Esophagus (tissue), 2 donors: ENCODE measurements at regions not wholly inside any gene's neighbourhood (a gene's known extent, or its start where the extent isn't known, plus 50 kb on each side); places are given as distances from the start of the nearest gene placed in this dataset.

ENCODE experiments used
- H3K27ac ChIP-seq, 2 donors: one replicate each; pipeline ENCODE4 v1.5.1; 2013; ENCODE audit warnings: low read depth in 2 of 2, mild to moderate bottlenecking in 2 of 2, inconsistent platforms in 1 of 2, low read length in 1 of 2, moderate library complexity in 1 of 2
- H3K27me3 ChIP-seq, 2 donors: one replicate each; pipeline ENCODE4 v1.6.1; 2013; ENCODE audit warnings: low read length in 2 of 2, control low read depth in 1 of 2, mild to moderate bottlenecking in 1 of 2; ENCODE audit not compliant: insufficient read depth in 2 of 2, control insufficient read depth in 1 of 2
- H3K36me3 ChIP-seq, 2 donors: one replicate each; pipeline ENCODE4 v1.6.1; 2013; ENCODE audit warnings: low read length in 1 of 2; ENCODE audit not compliant: control insufficient read depth in 2 of 2, insufficient read depth in 2 of 2
- H3K4me1 ChIP-seq, 2 donors: one replicate each; pipeline ENCODE4 v1.6.1; 2013; ENCODE audit warnings: low read length in 1 of 2; ENCODE audit not compliant: control insufficient read depth in 2 of 2, insufficient read depth in 2 of 2
- H3K4me3 ChIP-seq, 2 donors: one replicate each; pipeline ENCODE4 v1.5.1; 2013; ENCODE audit warnings: low read length in 2 of 2, mild to moderate bottlenecking in 2 of 2, low read depth in 1 of 2, moderate library complexity in 1 of 2
- H3K9me3 ChIP-seq, 2 donors: one replicate each; pipeline ENCODE4 v1.6.1; 2013; ENCODE audit warnings: mild to moderate bottlenecking in 2 of 2, low read depth in 1 of 2, low read length in 1 of 2, moderate library complexity in 1 of 2; ENCODE audit not compliant: control insufficient read depth in 2 of 2, insufficient read depth in 1 of 2
- whole genome bisulfite sequencing, 2 donors: extraction: QIAGEN DNeasy Blood & Tissue Kit; methylation state at CpG; one replicate each; pipeline ENCODE4 v1.1.7; 2013; 5-methylcytosine and 5-hydroxymethylcytosine counted together
- donor health status: healthy with polysubstance abuse.
- donor health status: Bipolar disorder and iron deficiency.

- Histone ChIP-seq H3K27ac (no peak overlapping the region), H3K27me3 (no peaks in the 10 kb centered on the region), H3K9me3 (no peaks in the 10 kb centered on the region), H3K4me3 (no peak overlapping the region), H3K4me1 (peaks cover 0 to 4% of the 10 kb centered on the region in 2 donors), H3K36me3 (no peaks in the 10 kb centered on the region)
- WGBS, 2 donors = 64 to 71% methylated on average over 4 of the region's 4 CpGs
Observed at GRCh38 chr5:96141749-96142148, 180.1 kb upstream of the ELL2 start.

GRCh38 chr5:96140496-96140895 is 178.8 kb upstream of the ELL2 start:
- H3K4me3 ChIP-seq = no peak overlapping the region
- no peaks in the 10 kb centered on the region for H3K36me3 ChIP-seq
- no peaks in the 10 kb centered on the region for H3K9me3 ChIP-seq
- WGBS, 2 donors = 74 to 88% methylated on average over 2 of the region's 2 CpGs
- no peaks in the 10 kb centered on the region for H3K27me3 ChIP-seq
- H3K4me1 ChIP-seq = peaks cover 0 to 4% of the 10 kb centered on the region in 2 donors
- H3K27ac ChIP-seq = no peak overlapping the region

- no peak overlapping the region for H3K27ac ChIP-seq
- no peak overlapping the region for H3K4me3 ChIP-seq
- no peaks in the 10 kb centered on the region for H3K9me3 ChIP-seq
- WGBS, 2 donors = 47 to 82% methylated on average over 1 of the region's 1 CpG
- H3K4me1 ChIP-seq = peaks cover 0 to 4% of the 10 kb centered on the region in 2 donors
- H3K36me3 ChIP-seq = no peaks in the 10 kb centered on the region
- H3K27me3 ChIP-seq = no peaks in the 10 kb centered on the region
Observed at GRCh38 chr5:96140084-96140483, 178.4 kb upstream of the ELL2 start.

- no peak overlapping the region for H3K4me3 ChIP-seq
- no peaks in the 10 kb centered on the region for H3K9me3 ChIP-seq
- no peak overlapping the region for H3K27ac ChIP-seq
- whole genome bisulfite sequencing, 2 donors = 79 to 84% methylated on average over 3 of the region's 3 CpGs
- no peaks in the 10 kb centered on the region for H3K36me3 ChIP-seq
- H3K4me1 ChIP-seq = no peaks in the 10 kb centered on the region
- H3K27me3 ChIP-seq = no peaks in the 10 kb centered on the region
Observed at GRCh38 chr5:96134886-96135285, 173.2 kb upstream of the ELL2 start.

GRCh38 chr5:96133341-96134079 is 171.9 kb upstream of the ELL2 start:
- Histone ChIP-seq H3K27ac (no peak overlapping the region), H3K4me3 (no peak overlapping the region), H3K9me3 (no peaks in the 10 kb centered on the region), H3K4me1 (no peaks in the 10 kb centered on the region), H3K27me3 (no peaks in the 10 kb centered on the region), H3K36me3 (no peaks in the 10 kb centered on the region)
- 88% methylated on average over 6 of the region's 6 CpGs for WGBS, 2 donors

- WGBS, 2 donors = 94% methylated on average over 1 of the region's 1 CpG
- Histone ChIP-seq H3K4me3 (no peak overlapping the region), H3K9me3 (no peaks in the 10 kb centered on the region), H3K36me3 (no peaks in the 10 kb centered on the region), H3K27me3 (no peaks in the 10 kb centered on the region), H3K27ac (no peak overlapping the region), H3K4me1 (no peaks in the 10 kb centered on the region)
Observed at GRCh38 chr5:96129276-96129675, 167.6 kb upstream of the ELL2 start.

- Histone ChIP-seq H3K9me3 (no peaks in the 10 kb centered on the region), H3K4me3 (no peak overlapping the region), H3K27me3 (no peaks in the 10 kb centered on the region), H3K4me1 (no peaks in the 10 kb centered on the region), H3K36me3 (no peaks in the 10 kb centered on the region), H3K27ac (no peak overlapping the region)
- WGBS, 2 donors = 84 to 85% methylated on average over 6 of the region's 6 CpGs
Observed at GRCh38 chr5:96128204-96128864, 166.7 kb upstream of the ELL2 start.

- no peaks in the 10 kb centered on the region for H3K4me1 ChIP-seq
- no peaks in the 10 kb centered on the region for H3K36me3 ChIP-seq
- H3K9me3 ChIP-seq = no peaks in the 10 kb centered on the region
- 61 to 64% methylated on average over 2 of the region's 2 CpGs for WGBS, 2 donors
- H3K4me3 ChIP-seq = no peak overlapping the region
- no peaks in the 10 kb centered on the region for H3K27me3 ChIP-seq
- no peak overlapping the region for H3K27ac ChIP-seq
Observed at GRCh38 chr5:96127538-96127937, 165.9 kb upstream of the ELL2 start.

- H3K4me1 ChIP-seq = no peaks in the 10 kb centered on the region
- H3K27me3 ChIP-seq = no peaks in the 10 kb centered on the region
- no peaks in the 10 kb centered on the region for H3K36me3 ChIP-seq
- H3K9me3 ChIP-seq = no peaks in the 10 kb centered on the region
- 47 to 54% methylated on average over 5 of the region's 5 CpGs for WGBS, 2 donors
- no peak overlapping the region for H3K4me3 ChIP-seq
- no peak overlapping the region for H3K27ac ChIP-seq
Observed at GRCh38 chr5:96125231-96125891, 163.7 kb upstream of the ELL2 start.
